AG09319 (cell line): ENCODE measurements at regions not wholly inside any gene's neighbourhood (a gene's known extent, or its start where the extent isn't known, plus 50 kb on each side); places are given as distances from the start of the nearest gene placed in this dataset.

ENCODE experiments used
- DNase-seq: peaks from one replicate; pipeline ENCODE4 v3.0.0-alpha.2; 2010; ENCODE audit warnings: low read depth; ENCODE audit errors: extremely low read depth
- TF ChIP-seq, protein P1 (sequence below): IDR thresholded peaks from 2 replicates; pipeline ENCODE4 v1.5.1; 2011; ENCODE audit warnings: low read depth, mild to moderate bottlenecking, inconsistent platforms, low read length, moderate library complexity

GRCh38 chr1:208782186-208782585 is 538.0 kb upstream of the PLXNA2 start:
- DNase-seq = no peak
- TF ChIP-seq, protein P1, sequence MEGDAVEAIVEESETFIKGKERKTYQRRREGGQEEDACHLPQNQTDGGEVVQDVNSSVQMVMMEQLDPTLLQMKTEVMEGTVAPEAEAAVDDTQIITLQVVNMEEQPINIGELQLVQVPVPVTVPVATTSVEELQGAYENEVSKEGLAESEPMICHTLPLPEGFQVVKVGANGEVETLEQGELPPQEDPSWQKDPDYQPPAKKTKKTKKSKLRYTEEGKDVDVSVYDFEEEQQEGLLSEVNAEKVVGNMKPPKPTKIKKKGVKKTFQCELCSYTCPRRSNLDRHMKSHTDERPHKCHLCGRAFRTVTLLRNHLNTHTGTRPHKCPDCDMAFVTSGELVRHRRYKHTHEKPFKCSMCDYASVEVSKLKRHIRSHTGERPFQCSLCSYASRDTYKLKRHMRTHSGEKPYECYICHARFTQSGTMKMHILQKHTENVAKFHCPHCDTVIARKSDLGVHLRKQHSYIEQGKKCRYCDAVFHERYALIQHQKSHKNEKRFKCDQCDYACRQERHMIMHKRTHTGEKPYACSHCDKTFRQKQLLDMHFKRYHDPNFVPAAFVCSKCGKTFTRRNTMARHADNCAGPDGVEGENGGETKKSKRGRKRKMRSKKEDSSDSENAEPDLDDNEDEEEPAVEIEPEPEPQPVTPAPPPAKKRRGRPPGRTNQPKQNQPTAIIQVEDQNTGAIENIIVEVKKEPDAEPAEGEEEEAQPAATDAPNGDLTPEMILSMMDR = no peak

GRCh38 chr1:208785629-208786028 is 541.4 kb upstream of the PLXNA2 start:
- DNase-seq = no peak
- TF ChIP-seq, protein P1 = no peak

GRCh38 chr1:208787219-208787618 is 543.0 kb upstream of the PLXNA2 start:
- TF ChIP-seq, protein P1 = no peak
- DNase-seq = no peak

GRCh38 chr1:208788013-208788540 is 543.9 kb upstream of the PLXNA2 start:
- TF ChIP-seq, protein P1 = no peak
- no peak for DNase-seq

- DNase-seq = no peak
- TF ChIP-seq, protein P1 = no peak
Observed at GRCh38 chr1:208791456-208791855, 547.3 kb upstream of the PLXNA2 start.

DNA sequence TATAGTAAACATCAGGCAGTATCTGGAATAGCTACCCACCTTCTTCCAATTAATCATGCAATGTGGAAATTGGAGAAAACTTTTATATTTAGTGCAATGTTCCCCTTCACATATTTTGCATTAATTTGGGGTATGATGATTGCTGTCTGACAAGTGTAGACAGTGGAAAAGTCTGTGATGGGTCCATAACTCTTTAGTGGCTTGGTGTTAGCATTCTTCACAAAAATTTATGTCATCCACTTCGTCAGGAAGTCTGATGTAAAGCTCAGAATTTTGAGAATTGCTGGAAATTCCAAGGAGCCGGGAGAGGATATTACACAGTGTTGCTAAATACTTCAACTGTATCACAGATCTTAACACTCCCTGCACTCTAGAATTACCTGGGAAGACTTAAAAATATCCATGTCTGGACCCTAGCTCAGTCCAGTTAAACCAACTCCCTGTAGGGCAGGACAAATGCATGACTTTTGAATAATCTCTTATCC is 549.7 kb upstream of the PLXNA2 start:
- DNase-seq = no peak
- TF ChIP-seq, protein P1 = no peak

DNA sequence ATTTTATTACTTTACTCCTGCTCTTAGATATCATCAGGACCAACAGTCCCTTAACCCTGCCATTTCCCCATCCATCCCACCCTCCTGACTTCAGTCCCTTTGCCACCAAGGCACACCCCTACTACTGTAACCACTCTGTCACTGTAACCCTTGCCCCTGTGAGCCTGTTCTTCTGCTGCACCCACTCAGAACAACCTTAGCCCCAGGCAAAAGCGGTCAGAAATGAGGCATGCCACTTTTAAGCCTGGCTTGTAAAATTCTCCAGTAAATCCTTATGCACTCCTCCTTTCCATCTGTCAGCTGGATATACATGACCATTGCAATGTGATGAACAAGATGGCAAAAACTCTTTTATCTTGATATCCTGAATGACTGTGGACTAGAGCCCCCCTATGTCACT is 555.0 kb upstream of the PLXNA2 start:
- TF ChIP-seq, protein P1 = no peak
- no peak for DNase-seq
